H9 (cell line): ENCODE measurements at regions not wholly inside any gene's neighbourhood (a gene's known extent, or its start where the extent isn't known, plus 50 kb on each side); places are given as distances from the start of the nearest gene placed in this dataset.

Experiments
- DNase-seq: peaks from one replicate; pipeline ENCODE4 v3.0.0-alpha.2; 2017
- H2AFZ ChIP-seq: one replicate; pipeline ENCODE4 v1.6.1; 2013; ENCODE audit warnings: mild to moderate bottlenecking, low read length, control low read depth, moderate library complexity
- H2AK5ac ChIP-seq: 2 replicates; pipeline ENCODE4 v1.6.1; 2013; ENCODE audit warnings: low read length, control low read depth, mixed read lengths; ENCODE audit not compliant: insufficient read length
- H2BK120ac ChIP-seq: one replicate; pipeline ENCODE4 v1.6.1; 2013; ENCODE audit warnings: low read depth, mild to moderate bottlenecking, low read length, control low read depth, inconsistent platforms; ENCODE audit not compliant: poor library complexity, severe bottlenecking
- H2BK12ac ChIP-seq: 2 replicates; pipeline ENCODE4 v1.6.1; 2013; ENCODE audit warnings: low read length, control low read depth, mixed read lengths, low read depth; ENCODE audit not compliant: insufficient read length
- H2BK15ac ChIP-seq: 2 replicates; pipeline ENCODE4 v1.6.1; 2013; ENCODE audit warnings: low read depth, low read length, control low read depth
- H2BK20ac ChIP-seq: one replicate; pipeline ENCODE4 v1.6.1; 2013; ENCODE audit warnings: low read depth, mild to moderate bottlenecking, low read length, control low read depth, inconsistent platforms; ENCODE audit not compliant: poor library complexity, severe bottlenecking
- H2BK5ac ChIP-seq: 2 replicates; pipeline ENCODE4 v1.6.1; 2013; ENCODE audit warnings: low read length, control low read depth, mixed read lengths; ENCODE audit not compliant: insufficient read length
- H3K14ac ChIP-seq: 2 replicates; pipeline ENCODE4 v1.6.1; 2013; ENCODE audit warnings: low read length, control low read depth; ENCODE audit not compliant: insufficient read depth
- H3K18ac ChIP-seq: 2 replicates; pipeline ENCODE4 v1.6.1; 2013; ENCODE audit warnings: low read depth, mild to moderate bottlenecking, mixed read lengths, low read length, control low read depth; ENCODE audit not compliant: insufficient read length
- H3K23ac ChIP-seq: 2 replicates; pipeline ENCODE4 v1.6.1; 2013; ENCODE audit warnings: low read length, control low read depth, mixed read lengths, low read depth; ENCODE audit not compliant: insufficient read length
- H3K23me2 ChIP-seq: 2 replicates; pipeline ENCODE4 v1.6.1; 2013; ENCODE audit warnings: low read depth, mild to moderate bottlenecking, mixed read lengths, low read length, control low read depth; ENCODE audit not compliant: insufficient read length, poor library complexity, severe bottlenecking
- H3K27ac ChIP-seq: 2 replicates; pipeline ENCODE4 v1.5.1; 2013; ENCODE audit warnings: low read length, control low read depth, mixed read lengths, low read depth; ENCODE audit not compliant: insufficient read length
- H3K27me3 ChIP-seq: 2 replicates; pipeline ENCODE4 v1.6.1; 2013; ENCODE audit warnings: low read length, control low read depth, inconsistent platforms; ENCODE audit not compliant: insufficient read depth
- H3K4ac ChIP-seq: 2 replicates; pipeline ENCODE4 v1.6.1; 2013; ENCODE audit warnings: low read depth, mild to moderate bottlenecking, control low read depth, inconsistent platforms, low read length, moderate library complexity
- H3K4me1 ChIP-seq: 2 replicates; pipeline ENCODE4 v1.6.1; 2013; ENCODE audit warnings: low read length, control low read depth, inconsistent platforms; ENCODE audit not compliant: insufficient read depth
- H3K4me2 ChIP-seq: 2 replicates; pipeline ENCODE4 v1.6.1; 2013; ENCODE audit warnings: low read length, control low read depth, mixed read lengths; ENCODE audit not compliant: insufficient read length, insufficient read depth
- H3K56ac ChIP-seq: 2 replicates; pipeline ENCODE4 v1.6.1; 2013; ENCODE audit warnings: low read depth, mild to moderate bottlenecking, mixed read lengths, low read length, control low read depth; ENCODE audit not compliant: insufficient read length
- H3K79me1 ChIP-seq: 2 replicates; pipeline ENCODE4 v1.6.1; 2013; ENCODE audit warnings: low read depth, mild to moderate bottlenecking, moderate library complexity, low read length, control low read depth, inconsistent platforms; ENCODE audit not compliant: insufficient read depth, poor library complexity, severe bottlenecking
- H3K79me2 ChIP-seq: 2 replicates; pipeline ENCODE4 v1.6.1; 2013; ENCODE audit warnings: low read length, control low read depth, inconsistent platforms; ENCODE audit not compliant: insufficient read depth
- H3K9ac ChIP-seq: 2 replicates; pipeline ENCODE4 v1.6.1; 2013; ENCODE audit warnings: low read length, control low read depth, mixed read lengths; ENCODE audit not compliant: insufficient read length; ENCODE audit errors: extremely low read depth
- H3K9me3 ChIP-seq: one replicate; pipeline ENCODE4 v1.6.1; 2013; ENCODE audit warnings: low read depth, low read length, inconsistent platforms; ENCODE audit not compliant: control insufficient read depth
- H3T11ph ChIP-seq: one replicate; pipeline ENCODE4 v1.6.1; 2013; ENCODE audit warnings: mild to moderate bottlenecking, low read length, control low read depth, inconsistent platforms
- H4K20me1 ChIP-seq: one replicate; pipeline ENCODE4 v1.6.1; 2013; ENCODE audit not compliant: control insufficient read depth, insufficient read length, insufficient read depth
- H4K5ac ChIP-seq: 2 replicates; pipeline ENCODE4 v1.6.1; 2013; ENCODE audit warnings: low read depth, mild to moderate bottlenecking, mixed read lengths, low read length, control low read depth; ENCODE audit not compliant: insufficient read length
- H4K8ac ChIP-seq: replicated peaks from 2 replicates; pipeline ENCODE4 v1.6.1; 2013; ENCODE audit warnings: low read length, control low read depth, mixed read lengths, low read depth; ENCODE audit not compliant: insufficient read length
- H4K91ac ChIP-seq: 2 replicates; pipeline ENCODE4 v1.6.1; 2013; ENCODE audit warnings: low read depth, mild to moderate bottlenecking, moderate library complexity, mixed read lengths, low read length, control low read depth; ENCODE audit not compliant: insufficient read length
- H3K27ac Mint-ChIP-seq, 3 experiments: 2 replicates in 2 of 3; 3 replicates in 1 of 3; pipeline ENCODE4 v1.8.0; 2020 to 2021; ENCODE audit warnings: mixed read lengths in 3 of 3, mild to moderate bottlenecking in 1 of 3, moderate library complexity in 1 of 3
- H3K27me3 Mint-ChIP-seq: 2 replicates; pipeline ENCODE4 v1.8.0; 2021; ENCODE audit warnings: low read depth, mild to moderate bottlenecking, moderate library complexity, mixed read lengths
- H3K36me3 Mint-ChIP-seq, 3 experiments: 2 replicates in 2 of 3; 3 replicates in 1 of 3; pipeline ENCODE4 v1.8.0; 2020 to 2021; ENCODE audit warnings: low read depth in 3 of 3, mixed read lengths in 3 of 3; ENCODE audit not compliant: insufficient read depth in 1 of 3
- H3K4me1 Mint-ChIP-seq, 2 experiments: 2 replicates each; pipeline ENCODE4 v1.8.0; 2020; ENCODE audit warnings: mixed read lengths in 2 of 2
- H3K4me3 Mint-ChIP-seq, 2 experiments: 2 replicates in 1 of 2; 3 replicates in 1 of 2; pipeline ENCODE4 v1.8.0; 2020 to 2021; ENCODE audit warnings: mild to moderate bottlenecking in 2 of 2, mixed read lengths in 2 of 2, moderate library complexity in 1 of 2
- H3K9me3 Mint-ChIP-seq, 2 experiments: 2 replicates in 1 of 2; 3 replicates in 1 of 2; pipeline ENCODE4 v1.8.0; 2020; ENCODE audit warnings: mild to moderate bottlenecking in 2 of 2, mixed read lengths in 2 of 2, moderate library complexity in 1 of 2
- CTCF ChIP-seq: fragments of 200-600 bp; sonication (generic); conservative IDR thresholded peaks from 3 replicates; pipeline ENCODE4 v1.8.0; 2021; ENCODE audit warnings: antibody characterized with exemption, mild to moderate bottlenecking
- WGBS: extraction: QIAGEN DNeasy Blood & Tissue Kit; methylation state at CpG from one replicate; pipeline ENCODE4 v1.1.7; 2013; ENCODE audit warnings: missing lambda C conversion rate, low lambda C conversion rate, mixed read lengths; ENCODE audit not compliant: insufficient read length; ENCODE audit errors: extremely low coverage; 5-methylcytosine and 5-hydroxymethylcytosine counted together

- Histone ChIP-seq H3K9ac (no peak overlapping the region), H3K18ac (no peak overlapping the region), H3K79me2 (no peaks in the 10 kb centered on the region), H3K79me1 (no peaks in the 10 kb centered on the region), H3K23ac (no peak overlapping the region), H2BK12ac (no peak overlapping the region), H2BK15ac (no peak overlapping the region), H3T11ph (no peak overlapping the region), H2AFZ (no peak overlapping the region), H2AK5ac (no peak overlapping the region), H4K5ac (no peak overlapping the region), H2BK5ac (no peak overlapping the region), H4K8ac (no peak overlapping the region), H2BK20ac (no peak overlapping the region), H3K27ac (no peak overlapping the region), H3K4me1 (peaks cover 4% of the 10 kb centered on the region; the same call in 1 of the 2 replicates), H3K14ac (no peak overlapping the region), H3K9me3 (no peaks in the 10 kb centered on the region), H3K27me3 (no peaks in the 10 kb centered on the region), H3K56ac (no peak overlapping the region), H3K23me2 (no peaks in the 10 kb centered on the region), H3K4ac (no peak overlapping the region), H4K91ac (no peak overlapping the region), H3K4me2 (no peak overlapping the region), H4K20me1 (no peaks in the 10 kb centered on the region), H2BK120ac (no peak overlapping the region)
- Mint-ChIP-seq H3K9me3 (peaks cover 0 to 5% of the 10 kb centered on the region in 2 experiments; a peak in 1 of 5 replicates), H3K4me3 (no peak overlapping the region), H3K27me3 (peaks cover 6% of the 10 kb centered on the region), H3K36me3 (peaks cover 0 to 3% (median 0%) of the 10 kb centered on the region in 3 experiments; a peak in 1 of 7 replicates), H3K4me1 (peaks cover 27 to 28% of the 10 kb centered on the region in 2 experiments), H3K27ac (no peak overlapping the region)
- no peak for TF ChIP-seq CTCF
- no peak for DNase-seq
- no CpG with 5 or more reads among the region's 17 CpGs for WGBS
Observed at GRCh38 chr22:49118065-49118464, 709.6 kb downstream of the BRD1 start.
